ENCODE measurements at regions not wholly inside any gene's neighbourhood (a gene's known extent, or its start where the extent isn't known, plus 50 kb on each side); places are given as distances from the start of the nearest gene placed in this dataset.

- no peak overlapping the region for H3K4me3 ChIP-seq (ENCODE audit: low read depth, low read length)
- TF ChIP-seq, protein P1, sequence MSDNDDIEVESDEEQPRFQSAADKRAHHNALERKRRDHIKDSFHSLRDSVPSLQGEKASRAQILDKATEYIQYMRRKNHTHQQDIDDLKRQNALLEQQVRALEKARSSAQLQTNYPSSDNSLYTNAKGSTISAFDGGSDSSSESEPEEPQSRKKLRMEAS (IDR thresholded peaks at IDR 0.05; ENCODE audit: low read depth, low read length): no peak
- TF ChIP-seq MYC (IDR thresholded peaks at IDR 0.05; ENCODE audit: low read depth, low read length): no peak
- DNase-seq (ENCODE audit: low read depth): no peak
These were observed 104.3 kb upstream of the SDK2 start for GRCh38 chr17:73748508-73748907.

- TF ChIP-seq POLR2A (IDR thresholded peaks at IDR 0.05; ENCODE audit: extremely low read depth, insufficient read length): no peak
- TF ChIP-seq, protein P1 (IDR thresholded peaks at IDR 0.05; ENCODE audit: low read depth, low read length): no peak
- TF ChIP-seq MYC (IDR thresholded peaks at IDR 0.05; ENCODE audit: low read depth, low read length): no peak
- H3K4me3 ChIP-seq (ENCODE audit: low read depth, low read length): no peak overlapping the region
- no peak for DNase-seq (ENCODE audit: low read depth)
These were observed 105.1 kb upstream of the SDK2 start for GRCh38 chr17:73749337-73749823.

DNA sequence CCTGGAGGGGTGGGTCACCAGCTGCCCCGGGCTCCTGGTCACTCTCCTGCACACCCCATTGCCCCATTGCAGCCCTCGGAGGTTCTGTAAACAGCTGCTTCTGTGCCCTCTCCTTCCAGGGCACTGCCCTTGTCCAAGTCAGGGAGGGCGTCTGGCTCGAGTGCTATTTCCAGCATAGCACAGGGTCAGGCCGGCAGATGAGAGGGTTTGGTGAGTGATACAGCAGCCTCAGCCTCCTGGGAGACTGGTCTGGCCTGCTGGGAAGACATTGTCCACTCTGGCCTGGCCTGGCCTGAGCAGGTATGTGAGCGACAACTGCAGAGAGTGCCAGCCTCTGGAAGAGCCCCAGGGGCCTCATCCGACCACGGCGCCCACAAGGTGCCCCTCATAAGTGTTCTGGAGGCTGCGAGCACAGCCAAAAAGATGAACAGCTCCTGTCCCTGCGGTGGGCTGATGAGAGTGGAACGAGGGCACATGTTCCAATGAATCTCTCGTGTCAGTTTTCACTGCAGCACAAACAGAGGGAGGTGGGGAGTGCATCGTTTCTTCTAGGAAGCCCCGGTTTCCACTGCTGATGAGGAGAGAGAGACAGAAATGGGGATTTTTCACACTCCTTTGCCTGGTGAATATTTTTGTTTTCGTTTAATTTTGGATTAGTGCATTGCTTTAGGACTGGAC lies 105.8 kb upstream of the SDK2 start:
- DNase-seq (ENCODE audit: low read depth): no peak
- no peak overlapping the region for H3K4me3 ChIP-seq (ENCODE audit: low read depth, low read length)
- no peak for TF ChIP-seq MYC (IDR thresholded peaks at IDR 0.05; ENCODE audit: low read depth, low read length)

- no peak for DNase-seq (ENCODE audit: low read depth)
- H3K4me3 ChIP-seq (ENCODE audit: low read depth, low read length): no peak overlapping the region
- TF ChIP-seq, protein P1 (IDR thresholded peaks at IDR 0.05; ENCODE audit: low read depth, low read length): no peak
- TF ChIP-seq POLR2A (IDR thresholded peaks at IDR 0.05; ENCODE audit: extremely low read depth, insufficient read length): no peak
- TF ChIP-seq, protein P2, sequence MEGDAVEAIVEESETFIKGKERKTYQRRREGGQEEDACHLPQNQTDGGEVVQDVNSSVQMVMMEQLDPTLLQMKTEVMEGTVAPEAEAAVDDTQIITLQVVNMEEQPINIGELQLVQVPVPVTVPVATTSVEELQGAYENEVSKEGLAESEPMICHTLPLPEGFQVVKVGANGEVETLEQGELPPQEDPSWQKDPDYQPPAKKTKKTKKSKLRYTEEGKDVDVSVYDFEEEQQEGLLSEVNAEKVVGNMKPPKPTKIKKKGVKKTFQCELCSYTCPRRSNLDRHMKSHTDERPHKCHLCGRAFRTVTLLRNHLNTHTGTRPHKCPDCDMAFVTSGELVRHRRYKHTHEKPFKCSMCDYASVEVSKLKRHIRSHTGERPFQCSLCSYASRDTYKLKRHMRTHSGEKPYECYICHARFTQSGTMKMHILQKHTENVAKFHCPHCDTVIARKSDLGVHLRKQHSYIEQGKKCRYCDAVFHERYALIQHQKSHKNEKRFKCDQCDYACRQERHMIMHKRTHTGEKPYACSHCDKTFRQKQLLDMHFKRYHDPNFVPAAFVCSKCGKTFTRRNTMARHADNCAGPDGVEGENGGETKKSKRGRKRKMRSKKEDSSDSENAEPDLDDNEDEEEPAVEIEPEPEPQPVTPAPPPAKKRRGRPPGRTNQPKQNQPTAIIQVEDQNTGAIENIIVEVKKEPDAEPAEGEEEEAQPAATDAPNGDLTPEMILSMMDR (IDR thresholded peaks at IDR 0.05; ENCODE audit: low read depth, low read length): no peak
- no peak for TF ChIP-seq MYC (IDR thresholded peaks at IDR 0.05; ENCODE audit: low read depth, low read length)
These were observed 106.7 kb upstream of the SDK2 start for GRCh38 chr17:73750975-73751374.

DNA sequence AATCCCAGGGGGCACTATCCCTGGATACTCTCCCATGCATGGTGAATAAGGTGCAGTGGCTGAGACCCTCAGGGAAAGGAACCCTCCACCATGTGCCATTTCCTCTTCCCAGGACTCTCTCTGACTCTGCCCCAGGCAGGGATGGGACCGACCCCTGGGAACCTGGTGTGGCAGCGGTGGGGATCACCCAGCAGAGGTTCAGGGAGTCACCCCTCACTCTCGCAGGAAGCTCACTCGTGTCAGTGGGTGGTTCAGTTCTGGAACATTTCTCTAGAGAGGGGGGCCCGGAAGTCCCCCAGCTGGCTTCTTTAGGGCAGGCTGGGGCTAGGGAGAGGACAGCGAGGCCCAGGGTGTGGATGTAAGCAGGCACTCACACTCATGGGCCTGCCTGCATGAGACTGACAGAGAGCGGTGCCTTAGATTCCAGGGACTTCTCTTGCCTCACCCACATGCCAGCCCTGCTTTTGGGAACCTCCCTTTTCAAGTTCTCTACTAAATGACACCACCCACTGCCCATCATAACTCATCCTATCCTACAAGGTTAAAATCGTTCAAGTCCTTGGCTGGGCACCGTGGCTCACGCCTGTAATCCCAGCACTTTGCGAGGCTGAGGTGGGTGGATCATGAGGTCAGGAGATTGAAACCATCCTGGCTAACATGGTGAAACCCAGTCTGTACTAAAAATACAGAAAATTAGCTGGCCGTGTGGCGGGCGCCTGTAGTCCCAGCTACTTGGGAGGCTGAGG lies 109.7 kb upstream of the SDK2 start:
- DNase-seq (ENCODE audit: low read depth): no peak
- H3K4me3 ChIP-seq (ENCODE audit: low read depth, low read length): no peak overlapping the region
- TF ChIP-seq, protein P2 (IDR thresholded peaks at IDR 0.05; ENCODE audit: low read depth, low read length): no peak
- TF ChIP-seq MYC (IDR thresholded peaks at IDR 0.05; ENCODE audit: low read depth, low read length): no peak
- no peak for TF ChIP-seq POLR2A (IDR thresholded peaks at IDR 0.05; ENCODE audit: extremely low read depth, insufficient read length)
- TF ChIP-seq, protein P1 (IDR thresholded peaks at IDR 0.05; ENCODE audit: low read depth, low read length): no peak

- DNase-seq (ENCODE audit: low read depth): no peak
- H3K4me3 ChIP-seq (ENCODE audit: low read depth, low read length): no peak overlapping the region
- TF ChIP-seq, protein P1 (IDR thresholded peaks at IDR 0.05; ENCODE audit: low read depth, low read length): no peak
- no peak for TF ChIP-seq MYC (IDR thresholded peaks at IDR 0.05; ENCODE audit: low read depth, low read length)
- TF ChIP-seq, protein P2 (IDR thresholded peaks at IDR 0.05; ENCODE audit: low read depth, low read length): no peak
- no peak for TF ChIP-seq POLR2A (IDR thresholded peaks at IDR 0.05; ENCODE audit: extremely low read depth, insufficient read length)
These were observed 110.7 kb upstream of the SDK2 start for GRCh38 chr17:73754886-73755400.

DNA sequence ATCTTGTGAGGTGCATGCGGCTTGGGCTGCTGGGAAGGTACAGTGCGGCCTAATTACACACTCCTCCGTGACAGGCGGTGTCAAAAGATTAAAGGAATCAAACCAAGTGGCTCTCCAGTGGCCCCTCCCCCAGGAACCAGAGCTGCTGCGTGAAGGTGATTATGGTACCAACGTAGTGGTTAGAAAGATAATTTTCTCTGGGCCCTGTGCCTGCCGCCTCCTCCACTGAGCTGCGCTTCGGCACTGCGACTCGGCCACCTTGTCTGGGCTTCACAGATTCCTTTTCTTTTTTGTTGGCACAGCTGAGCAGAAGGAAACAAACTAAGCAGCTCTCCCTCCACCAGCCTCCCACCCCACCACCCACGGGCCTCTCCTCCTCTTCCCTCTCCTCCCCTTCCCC lies 113.2 kb upstream of the SDK2 start:
- TF ChIP-seq, protein P2 (IDR thresholded peaks at IDR 0.05; ENCODE audit: low read depth, low read length): no peak
- TF ChIP-seq MYC (IDR thresholded peaks at IDR 0.05; ENCODE audit: low read depth, low read length) (no peak), POLR2A (IDR thresholded peaks at IDR 0.05; ENCODE audit: extremely low read depth, insufficient read length) (no peak)
- TF ChIP-seq, protein P1 (IDR thresholded peaks at IDR 0.05; ENCODE audit: low read depth, low read length): no peak
- no peak overlapping the region for H3K4me3 ChIP-seq (ENCODE audit: low read depth, low read length)
- DNase-seq (ENCODE audit: low read depth): no peak
